IPS DF 19.7 (cell line): ENCODE measurements at regions not wholly inside any gene's neighbourhood (a gene's known extent, or its start where the extent isn't known, plus 50 kb on each side); places are given as distances from the start of the nearest gene placed in this dataset.

Experiments
- DNase-seq: peaks from one replicate; pipeline ENCODE4 v3.0.0-alpha.2; 2013; ENCODE audit warnings: low read depth, low spot score

GRCh38 chr9:107628444-107628843 is 138.9 kb upstream of the KLF4 start:
- no peak for DNase-seq

GRCh38 chr9:107627781-107628180 is 138.2 kb upstream of the KLF4 start:
- no peak for DNase-seq

- DNase-seq = no peak
Observed at GRCh38 chr9:107626118-107626517, 136.5 kb upstream of the KLF4 start.

- no peak for DNase-seq
Observed at GRCh38 chr9:107625383-107625984, 135.9 kb upstream of the KLF4 start.

GRCh38 chr9:107624234-107624948 is 134.8 kb upstream of the KLF4 start:
- DNase-seq = no peak

GRCh38 chr9:107621436-107621835 is 131.9 kb upstream of the KLF4 start:
- DNase-seq = no peak

- DNase-seq = no peak
Observed at GRCh38 chr9:107620801-107621200, 131.2 kb upstream of the KLF4 start.

GRCh38 chr9:107620236-107620635 is 130.7 kb upstream of the KLF4 start:
- DNase-seq = no peak

- DNase-seq = no peak
Observed at GRCh38 chr9:107615321-107615720, 125.8 kb upstream of the KLF4 start.

- DNase-seq = no peak
Observed at GRCh38 chr9:107614765-107615164, 125.2 kb upstream of the KLF4 start.

GRCh38 chr9:107613321-107613720 is 123.8 kb upstream of the KLF4 start:
- no peak for DNase-seq

- DNase-seq = no peak
Observed at GRCh38 chr9:107612136-107612535, 122.6 kb upstream of the KLF4 start.

GRCh38 chr9:107609547-107609946 is 120.0 kb upstream of the KLF4 start:
- DNase-seq = no peak

GRCh38 chr9:107606149-107606790 is 116.7 kb upstream of the KLF4 start:
- no peak for DNase-seq

- no peak for DNase-seq
Observed at GRCh38 chr9:107605041-107605440, 115.5 kb upstream of the KLF4 start.

GRCh38 chr9:107603281-107603680 is 113.7 kb upstream of the KLF4 start:
- DNase-seq = no peak

- DNase-seq = no peak
Observed at GRCh38 chr9:107600060-107600573, 110.5 kb upstream of the KLF4 start.

GRCh38 chr9:107597743-107598217 is 108.2 kb upstream of the KLF4 start:
- no peak for DNase-seq

GRCh38 chr9:107594908-107595530 is 105.5 kb upstream of the KLF4 start:
- no peak for DNase-seq

GRCh38 chr9:107593224-107593870 is 103.8 kb upstream of the KLF4 start:
- no peak for DNase-seq

GRCh38 chr9:107592424-107592823 is 102.9 kb upstream of the KLF4 start:
- DNase-seq = no peak

- no peak for DNase-seq
Observed at GRCh38 chr9:107591781-107592180, 102.2 kb upstream of the KLF4 start.
